ENCODE measurements at regions not wholly inside any gene's neighbourhood (a gene's known extent, or its start where the extent isn't known, plus 50 kb on each side); places are given as distances from the start of the nearest gene placed in this dataset.

GRCh38 chr5:124480022-124480421 lies 266.4 kb downstream of the ZNF608 start:
- WGBS, 2 donors: 94 to 100% methylated on average over 1 of the region's 1 CpG

GRCh38 chr5:124478264-124478663 lies 268.2 kb downstream of the ZNF608 start:
- no peaks in the 10 kb centered on the region for H3K4me1 ChIP-seq
- H3K9me3 ChIP-seq: no peaks in the 10 kb centered on the region
- no peak for DNase-seq
- no peak overlapping the region for H3K27ac ChIP-seq
- no peaks in the 10 kb centered on the region for H3K27me3 ChIP-seq
- no peak overlapping the region for H3K4me3 ChIP-seq
- TF ChIP-seq CTCF (IDR thresholded peaks at IDR 0.05) (no peak), POLR2A (IDR thresholded peaks at IDR 0.05) (no peak)
- H3K36me3 ChIP-seq (ENCODE audit: low read depth, missing control alignments): no peaks in the 10 kb centered on the region
- WGBS, 2 donors: 80 to 89% methylated on average over 1 of the region's 1 CpG
- intact Hi-C loops (cut with DNase I; ENCODE audit: low total_unique reads): no loop called here

More at GRCh38 chr5:124480022-124480421, 266.4 kb downstream of the ZNF608 start:
- Histone ChIP-seq H3K36me3 (ENCODE audit: low read depth, missing control alignments) (no peaks in the 10 kb centered on the region), H3K9me3 (no peaks in the 10 kb centered on the region), H3K27ac (no peak overlapping the region), H3K27me3 (no peaks in the 10 kb centered on the region), H3K4me1 (no peaks in the 10 kb centered on the region), H3K4me3 (no peak overlapping the region)
- intact Hi-C loops (cut with DNase I; ENCODE audit: low total_unique reads): no loop called here
- TF ChIP-seq CTCF (IDR thresholded peaks at IDR 0.05): no peak
- no peak for TF ChIP-seq POLR2A (IDR thresholded peaks at IDR 0.05)
- DNase-seq: no peak

- Histone ChIP-seq H3K27ac (no peak overlapping the region), H3K9me3 (no peaks in the 10 kb centered on the region), H3K36me3 (ENCODE audit: low read depth, missing control alignments) (no peaks in the 10 kb centered on the region), H3K4me3 (no peak overlapping the region), H3K27me3 (no peaks in the 10 kb centered on the region), H3K4me1 (no peaks in the 10 kb centered on the region)
- intact Hi-C loops (cut with DNase I; ENCODE audit: low total_unique reads): no loop called here
- TF ChIP-seq POLR2A (IDR thresholded peaks at IDR 0.05): no peak
- no peak for TF ChIP-seq CTCF (IDR thresholded peaks at IDR 0.05)
- peak; percentile 25 for DNase-seq
- 42 to 46% methylated on average over 2 of the region's 2 CpGs for WGBS, 2 donors
Observed at GRCh38 chr5:124477577-124477976, 268.9 kb downstream of the ZNF608 start.

- H3K36me3 ChIP-seq (ENCODE audit: low read depth, missing control alignments): no peaks in the 10 kb centered on the region
- no peaks in the 10 kb centered on the region for H3K27me3 ChIP-seq
- TF ChIP-seq POLR2A (IDR thresholded peaks at IDR 0.05) (no peak), CTCF (IDR thresholded peaks at IDR 0.05) (no peak)
- H3K27ac ChIP-seq: no peak overlapping the region
- H3K4me1 ChIP-seq: no peaks in the 10 kb centered on the region
- no peaks in the 10 kb centered on the region for H3K9me3 ChIP-seq
- DNase-seq: no peak
- WGBS, 2 donors: 100% methylated on average over 1 of the region's 1 CpG
- H3K4me3 ChIP-seq: no peak overlapping the region
- intact Hi-C loops (cut with DNase I; ENCODE audit: low total_unique reads): no loop called here
Observed at GRCh38 chr5:124477062-124477461, 269.4 kb downstream of the ZNF608 start.

- WGBS, 2 donors: 90 to 91% methylated on average over 3 of the region's 3 CpGs
- no peaks in the 10 kb centered on the region for H3K27me3 ChIP-seq
- TF ChIP-seq CTCF (IDR thresholded peaks at IDR 0.05): no peak
- no peak for TF ChIP-seq POLR2A (IDR thresholded peaks at IDR 0.05)
Observed at GRCh38 chr5:124474528-124475215, 271.8 kb downstream of the ZNF608 start.

More at GRCh38 chr5:124474528-124475215, 271.8 kb downstream of the ZNF608 start:
- Histone ChIP-seq H3K4me1 (no peaks in the 10 kb centered on the region), H3K9me3 (no peaks in the 10 kb centered on the region), H3K27ac (no peak overlapping the region), H3K36me3 (ENCODE audit: low read depth, missing control alignments) (no peaks in the 10 kb centered on the region), H3K4me3 (no peak overlapping the region)
- no peak for DNase-seq
- intact Hi-C loops (cut with DNase I; ENCODE audit: low total_unique reads): no loop called here
